H9 (cell line): ENCODE measurements at regions not wholly inside any gene's neighbourhood (a gene's known extent, or its start where the extent isn't known, plus 50 kb on each side); places are given as distances from the start of the nearest gene placed in this dataset.

Source experiments
- DNase-seq: peaks from one replicate; pipeline ENCODE4 v3.0.0-alpha.2; 2017
- H2AFZ ChIP-seq: one replicate; pipeline ENCODE4 v1.6.1; 2013; ENCODE audit warnings: mild to moderate bottlenecking, low read length, control low read depth, moderate library complexity
- H2AK5ac ChIP-seq: 2 replicates; pipeline ENCODE4 v1.6.1; 2013; ENCODE audit warnings: low read length, control low read depth, mixed read lengths; ENCODE audit not compliant: insufficient read length
- H2BK120ac ChIP-seq: one replicate; pipeline ENCODE4 v1.6.1; 2013; ENCODE audit warnings: low read depth, mild to moderate bottlenecking, low read length, control low read depth, inconsistent platforms; ENCODE audit not compliant: poor library complexity, severe bottlenecking
- H2BK12ac ChIP-seq: 2 replicates; pipeline ENCODE4 v1.6.1; 2013; ENCODE audit warnings: low read length, control low read depth, mixed read lengths, low read depth; ENCODE audit not compliant: insufficient read length
- H2BK15ac ChIP-seq: 2 replicates; pipeline ENCODE4 v1.6.1; 2013; ENCODE audit warnings: low read depth, low read length, control low read depth
- H2BK20ac ChIP-seq: one replicate; pipeline ENCODE4 v1.6.1; 2013; ENCODE audit warnings: low read depth, mild to moderate bottlenecking, low read length, control low read depth, inconsistent platforms; ENCODE audit not compliant: poor library complexity, severe bottlenecking
- H2BK5ac ChIP-seq: 2 replicates; pipeline ENCODE4 v1.6.1; 2013; ENCODE audit warnings: low read length, control low read depth, mixed read lengths; ENCODE audit not compliant: insufficient read length
- H3K14ac ChIP-seq: 2 replicates; pipeline ENCODE4 v1.6.1; 2013; ENCODE audit warnings: low read length, control low read depth; ENCODE audit not compliant: insufficient read depth
- H3K18ac ChIP-seq: 2 replicates; pipeline ENCODE4 v1.6.1; 2013; ENCODE audit warnings: low read depth, mild to moderate bottlenecking, mixed read lengths, low read length, control low read depth; ENCODE audit not compliant: insufficient read length
- H3K23ac ChIP-seq: 2 replicates; pipeline ENCODE4 v1.6.1; 2013; ENCODE audit warnings: low read length, control low read depth, mixed read lengths, low read depth; ENCODE audit not compliant: insufficient read length
- H3K23me2 ChIP-seq: 2 replicates; pipeline ENCODE4 v1.6.1; 2013; ENCODE audit warnings: low read depth, mild to moderate bottlenecking, mixed read lengths, low read length, control low read depth; ENCODE audit not compliant: insufficient read length, poor library complexity, severe bottlenecking
- H3K27ac ChIP-seq: 2 replicates; pipeline ENCODE4 v1.5.1; 2013; ENCODE audit warnings: low read length, control low read depth, mixed read lengths, low read depth; ENCODE audit not compliant: insufficient read length
- H3K27me3 ChIP-seq: 2 replicates; pipeline ENCODE4 v1.6.1; 2013; ENCODE audit warnings: low read length, control low read depth, inconsistent platforms; ENCODE audit not compliant: insufficient read depth
- H3K4ac ChIP-seq: 2 replicates; pipeline ENCODE4 v1.6.1; 2013; ENCODE audit warnings: low read depth, mild to moderate bottlenecking, control low read depth, inconsistent platforms, low read length, moderate library complexity
- H3K4me1 ChIP-seq: 2 replicates; pipeline ENCODE4 v1.6.1; 2013; ENCODE audit warnings: low read length, control low read depth, inconsistent platforms; ENCODE audit not compliant: insufficient read depth
- H3K4me2 ChIP-seq: 2 replicates; pipeline ENCODE4 v1.6.1; 2013; ENCODE audit warnings: low read length, control low read depth, mixed read lengths; ENCODE audit not compliant: insufficient read length, insufficient read depth
- H3K56ac ChIP-seq: 2 replicates; pipeline ENCODE4 v1.6.1; 2013; ENCODE audit warnings: low read depth, mild to moderate bottlenecking, mixed read lengths, low read length, control low read depth; ENCODE audit not compliant: insufficient read length
- H3K79me1 ChIP-seq: 2 replicates; pipeline ENCODE4 v1.6.1; 2013; ENCODE audit warnings: low read depth, mild to moderate bottlenecking, moderate library complexity, low read length, control low read depth, inconsistent platforms; ENCODE audit not compliant: insufficient read depth, poor library complexity, severe bottlenecking
- H3K79me2 ChIP-seq: 2 replicates; pipeline ENCODE4 v1.6.1; 2013; ENCODE audit warnings: low read length, control low read depth, inconsistent platforms; ENCODE audit not compliant: insufficient read depth
- H3K9ac ChIP-seq: 2 replicates; pipeline ENCODE4 v1.6.1; 2013; ENCODE audit warnings: low read length, control low read depth, mixed read lengths; ENCODE audit not compliant: insufficient read length; ENCODE audit errors: extremely low read depth
- H3K9me3 ChIP-seq: one replicate; pipeline ENCODE4 v1.6.1; 2013; ENCODE audit warnings: low read depth, low read length, inconsistent platforms; ENCODE audit not compliant: control insufficient read depth
- H3T11ph ChIP-seq: one replicate; pipeline ENCODE4 v1.6.1; 2013; ENCODE audit warnings: mild to moderate bottlenecking, low read length, control low read depth, inconsistent platforms
- H4K20me1 ChIP-seq: one replicate; pipeline ENCODE4 v1.6.1; 2013; ENCODE audit not compliant: control insufficient read depth, insufficient read length, insufficient read depth
- H4K5ac ChIP-seq: 2 replicates; pipeline ENCODE4 v1.6.1; 2013; ENCODE audit warnings: low read depth, mild to moderate bottlenecking, mixed read lengths, low read length, control low read depth; ENCODE audit not compliant: insufficient read length
- H4K8ac ChIP-seq: replicated peaks from 2 replicates; pipeline ENCODE4 v1.6.1; 2013; ENCODE audit warnings: low read length, control low read depth, mixed read lengths, low read depth; ENCODE audit not compliant: insufficient read length
- H4K91ac ChIP-seq: 2 replicates; pipeline ENCODE4 v1.6.1; 2013; ENCODE audit warnings: low read depth, mild to moderate bottlenecking, moderate library complexity, mixed read lengths, low read length, control low read depth; ENCODE audit not compliant: insufficient read length
- H3K27ac Mint-ChIP-seq, 3 experiments: 2 replicates in 2 of 3; 3 replicates in 1 of 3; pipeline ENCODE4 v1.8.0; 2020 to 2021; ENCODE audit warnings: mixed read lengths in 3 of 3, mild to moderate bottlenecking in 1 of 3, moderate library complexity in 1 of 3
- H3K27me3 Mint-ChIP-seq: 2 replicates; pipeline ENCODE4 v1.8.0; 2021; ENCODE audit warnings: low read depth, mild to moderate bottlenecking, moderate library complexity, mixed read lengths
- H3K36me3 Mint-ChIP-seq, 3 experiments: 2 replicates in 2 of 3; 3 replicates in 1 of 3; pipeline ENCODE4 v1.8.0; 2020 to 2021; ENCODE audit warnings: low read depth in 3 of 3, mixed read lengths in 3 of 3; ENCODE audit not compliant: insufficient read depth in 1 of 3
- H3K4me1 Mint-ChIP-seq, 2 experiments: 2 replicates each; pipeline ENCODE4 v1.8.0; 2020; ENCODE audit warnings: mixed read lengths in 2 of 2
- H3K4me3 Mint-ChIP-seq, 2 experiments: 2 replicates in 1 of 2; 3 replicates in 1 of 2; pipeline ENCODE4 v1.8.0; 2020 to 2021; ENCODE audit warnings: mild to moderate bottlenecking in 2 of 2, mixed read lengths in 2 of 2, moderate library complexity in 1 of 2
- H3K9me3 Mint-ChIP-seq, 2 experiments: 2 replicates in 1 of 2; 3 replicates in 1 of 2; pipeline ENCODE4 v1.8.0; 2020; ENCODE audit warnings: mild to moderate bottlenecking in 2 of 2, mixed read lengths in 2 of 2, moderate library complexity in 1 of 2
- CTCF ChIP-seq: fragments of 200-600 bp; sonication (generic); conservative IDR thresholded peaks from 3 replicates; pipeline ENCODE4 v1.8.0; 2021; ENCODE audit warnings: antibody characterized with exemption, mild to moderate bottlenecking
- WGBS: extraction: QIAGEN DNeasy Blood & Tissue Kit; methylation state at CpG from one replicate; pipeline ENCODE4 v1.1.7; 2013; ENCODE audit warnings: missing lambda C conversion rate, low lambda C conversion rate, mixed read lengths; ENCODE audit not compliant: insufficient read length; ENCODE audit errors: extremely low coverage; 5-methylcytosine and 5-hydroxymethylcytosine counted together

- Histone ChIP-seq H4K20me1 (no peaks in the 10 kb centered on the region), H3K27me3 (no peaks in the 10 kb centered on the region), H3K18ac (no peak overlapping the region), H3K4me2 (no peak overlapping the region), H3K9me3 (no peaks in the 10 kb centered on the region), H4K91ac (no peak overlapping the region), H3K79me2 (no peaks in the 10 kb centered on the region), H2AK5ac (no peak overlapping the region), H2BK15ac (no peak overlapping the region), H3K27ac (no peak overlapping the region), H2BK120ac (no peak overlapping the region), H2AFZ (no peak overlapping the region), H3K23me2 (no peaks in the 10 kb centered on the region), H3K23ac (no peak overlapping the region), H4K5ac (no peak overlapping the region), H3K56ac (no peak overlapping the region), H2BK20ac (no peak overlapping the region), H3K4me1 (no peaks in the 10 kb centered on the region; the same call in 1 of the 2 replicates), H4K8ac (no peak overlapping the region), H3K14ac (no peak overlapping the region), H2BK12ac (no peak overlapping the region), H3K79me1 (no peaks in the 10 kb centered on the region), H3K4ac (no peak overlapping the region), H3T11ph (no peak overlapping the region), H3K9ac (no peak overlapping the region), H2BK5ac (no peak overlapping the region)
- no peak for DNase-seq
- TF ChIP-seq CTCF: no peak
- H3K4me1 Mint-ChIP-seq: peaks cover 12 to 16% of the 10 kb centered on the region in 2 experiments
- no peak overlapping the region for H3K4me3 Mint-ChIP-seq
- no peak overlapping the region for H3K27ac Mint-ChIP-seq
- H3K36me3 Mint-ChIP-seq: no peaks in the 10 kb centered on the region
- no CpG with 5 or more reads among the region's 8 CpGs for WGBS
- H3K9me3 Mint-ChIP-seq: no peaks in the 10 kb centered on the region
- H3K27me3 Mint-ChIP-seq: no peaks in the 10 kb centered on the region; the same call in 1 of the 2 replicates
Measured at GRCh38 chr4:16290681-16291420, 64.6 kb upstream of the TAPT1 start.
